ENCODE measurements at regions not wholly inside any gene's neighbourhood (a gene's known extent, or its start where the extent isn't known, plus 50 kb on each side); places are given as distances from the start of the nearest gene placed in this dataset.
"Not testable (repeated sequence)": the region's sequence is repeated elsewhere in the genome, so short reads cannot be mapped to it uniquely, and the experiment has no call there.

- DNase-seq (ENCODE audit: low spot score), result no peak
Observed at GRCh38 chr10:123378302-123378701, 224.1 kb downstream of the BUB3 start.

GRCh38 chr10:123379156-123379555, 225.0 kb downstream of the BUB3 start:
- DNase-seq (ENCODE audit: low spot score), result no peak

- peak; percentile 31 for DNase-seq (ENCODE audit: low spot score)
Observed at GRCh38 chr10:123380491-123381085, 226.4 kb downstream of the BUB3 start.

GRCh38 chr10:123381224-123381623, 227.0 kb downstream of the BUB3 start:
- no peak for DNase-seq (ENCODE audit: low spot score)

- DNase-seq (ENCODE audit: low spot score), result no peak
Observed at GRCh38 chr10:123382491-123382890, 228.3 kb downstream of the BUB3 start.

- DNase-seq (ENCODE audit: low spot score), result no peak
Observed at GRCh38 chr10:123385508-123386080, 231.4 kb downstream of the BUB3 start.

- no peak for DNase-seq (ENCODE audit: low spot score)
Observed at GRCh38 chr10:123389520-123389919, 235.3 kb downstream of the BUB3 start.

GRCh38 chr10:123390332-123390731, 236.1 kb downstream of the BUB3 start:
- no peak for DNase-seq (ENCODE audit: low spot score)

- DNase-seq (ENCODE audit: low spot score), result no peak
Observed at GRCh38 chr10:123390874-123391273, 236.7 kb downstream of the BUB3 start.

GRCh38 chr10:123391275-123392028, 237.2 kb downstream of the BUB3 start:
- no peak for DNase-seq (ENCODE audit: low spot score)

- no peak for DNase-seq (ENCODE audit: low spot score)
Observed at GRCh38 chr10:123392182-123392963, 238.2 kb downstream of the BUB3 start.

- no peak for DNase-seq (ENCODE audit: low spot score)
Observed at GRCh38 chr10:123393170-123393569, 239.0 kb downstream of the BUB3 start.

- no peak for DNase-seq (ENCODE audit: low spot score)
Observed at GRCh38 chr10:123394382-123394781, 240.2 kb downstream of the BUB3 start.

- not testable (repeated sequence) for DNase-seq (ENCODE audit: low spot score)
Observed at GRCh38 chr10:123395234-123395633, 241.0 kb downstream of the BUB3 start.

GRCh38 chr10:123395906-123396305, 241.7 kb downstream of the BUB3 start:
- DNase-seq (ENCODE audit: low spot score), result no peak

GRCh38 chr10:123398180-123398591, 244.0 kb downstream of the BUB3 start:
- DNase-seq (ENCODE audit: low spot score), result no peak

- DNase-seq (ENCODE audit: low spot score), result no peak
Observed at GRCh38 chr10:123398756-123399155, 244.6 kb downstream of the BUB3 start.

GRCh38 chr10:123399276-123399839, 245.2 kb downstream of the BUB3 start:
- DNase-seq (ENCODE audit: low spot score), result no peak

GRCh38 chr10:123402021-123402420, 247.8 kb downstream of the BUB3 start:
- DNase-seq (ENCODE audit: low spot score), result no peak

- no peak for DNase-seq (ENCODE audit: low spot score)
Observed at GRCh38 chr10:123402656-123403055, 248.5 kb downstream of the BUB3 start.

GRCh38 chr10:123404357-123404756, 250.2 kb downstream of the BUB3 start:
- no peak for DNase-seq (ENCODE audit: low spot score)

- DNase-seq (ENCODE audit: low spot score), result no peak
Observed at GRCh38 chr10:123408660-123409059, 254.5 kb downstream of the BUB3 start.
